ENCODE measurements at regions not wholly inside any gene's neighbourhood (a gene's known extent, or its start where the extent isn't known, plus 50 kb on each side); places are given as distances from the start of the nearest gene placed in this dataset.

DNA sequence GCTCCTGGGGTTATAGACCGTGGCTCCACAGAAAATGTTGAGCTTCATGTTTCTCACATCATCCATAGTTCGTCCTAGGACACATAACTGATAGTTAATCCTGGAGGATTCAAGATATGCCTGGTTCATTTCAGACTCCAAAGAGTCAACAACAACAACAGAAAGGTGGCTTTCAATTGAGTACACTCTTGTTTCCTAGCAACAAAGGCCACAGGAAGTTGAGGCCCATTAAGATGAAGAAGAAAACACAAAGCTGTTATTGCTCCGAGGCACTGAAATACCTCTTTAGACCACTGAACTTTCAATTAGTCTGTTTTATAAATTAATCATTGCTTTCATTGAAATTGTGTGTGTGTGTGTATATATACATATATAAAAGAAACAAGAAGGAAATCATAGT is 154.5 kb downstream of the YIPF5 start:
- H3K4me1 Mint-ChIP-seq (ENCODE audit: low read depth): no peaks in the 10 kb centered on the region
- H3K4me3 Mint-ChIP-seq: no peak overlapping the region
- intact Hi-C loops (cut with micrococcal nuclease): no loop called here
- H3K9me3 Mint-ChIP-seq: peaks cover 41% of the 10 kb centered on the region
- no peaks in the 10 kb centered on the region for H3K36me3 Mint-ChIP-seq (ENCODE audit: low read depth)
- no peaks in the 10 kb centered on the region for H3K27me3 Mint-ChIP-seq
- H3K27ac Mint-ChIP-seq: no peak overlapping the region

- H3K27me3 Mint-ChIP-seq: no peaks in the 10 kb centered on the region
- no peaks in the 10 kb centered on the region for H3K4me1 Mint-ChIP-seq (ENCODE audit: low read depth)
- intact Hi-C loops (cut with micrococcal nuclease): no loop called here
- H3K27ac Mint-ChIP-seq: no peak overlapping the region
- no peaks in the 10 kb centered on the region for H3K36me3 Mint-ChIP-seq (ENCODE audit: low read depth)
- H3K4me3 Mint-ChIP-seq: no peak overlapping the region
- H3K9me3 Mint-ChIP-seq: peaks cover 50% of the 10 kb centered on the region
These were observed 153.3 kb downstream of the YIPF5 start for GRCh38 chr5:144017119-144017518.

GRCh38 chr5:144017631-144018030 is 152.8 kb downstream of the YIPF5 start:
- Mint-ChIP-seq H3K27me3 (no peaks in the 10 kb centered on the region), H3K4me1 (ENCODE audit: low read depth) (no peaks in the 10 kb centered on the region), H3K9me3 (peaks cover 53% of the 10 kb centered on the region), H3K36me3 (ENCODE audit: low read depth) (no peaks in the 10 kb centered on the region), H3K27ac (no peak overlapping the region), H3K4me3 (no peak overlapping the region)
- intact Hi-C loops (cut with micrococcal nuclease): no loop called here

DNA sequence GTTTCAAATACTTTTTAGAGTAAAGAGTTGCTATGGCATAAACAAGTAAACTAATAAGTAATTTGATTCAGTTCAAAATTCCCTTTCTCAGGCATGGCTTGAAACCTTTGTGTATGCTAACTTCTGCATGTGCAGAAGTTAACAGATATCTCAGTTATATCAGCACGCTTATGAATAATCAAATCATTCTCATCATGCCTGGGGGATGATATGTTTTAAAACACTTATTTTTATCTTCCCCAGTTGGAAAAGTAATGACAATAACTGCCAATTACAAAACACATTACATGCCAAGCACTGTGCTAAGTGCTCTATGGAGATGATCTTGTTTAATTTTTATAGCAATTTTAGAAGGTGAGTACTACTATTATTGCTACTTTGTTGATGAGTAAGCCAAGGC is 146.4 kb downstream of the YIPF5 start:
- no peaks in the 10 kb centered on the region for H3K36me3 Mint-ChIP-seq (ENCODE audit: low read depth)
- intact Hi-C loops (cut with micrococcal nuclease): no loop called here

DNA sequence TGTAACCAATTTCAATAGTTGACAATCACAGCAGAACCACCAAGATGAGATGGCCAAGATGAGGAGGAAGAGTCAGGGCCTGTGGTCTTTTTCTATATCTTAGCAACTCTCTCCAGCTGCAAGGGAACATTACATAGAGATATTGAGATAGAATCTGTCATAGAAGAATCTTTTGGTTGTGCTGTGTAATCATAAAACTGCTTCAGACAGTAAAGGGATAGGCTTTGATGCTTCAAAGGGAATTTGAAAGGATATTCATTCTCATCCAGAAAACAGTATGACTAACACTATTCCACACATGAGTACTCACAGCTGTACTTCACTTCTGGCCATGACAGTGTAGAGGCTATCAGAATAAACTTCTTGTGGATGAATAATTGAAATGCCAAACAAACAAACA is 145.9 kb downstream of the YIPF5 start:
- intact Hi-C loops (cut with micrococcal nuclease): no loop called here
- Mint-ChIP-seq H3K4me3 (no peak overlapping the region), H3K27me3 (no peaks in the 10 kb centered on the region), H3K4me1 (ENCODE audit: low read depth) (no peaks in the 10 kb centered on the region), H3K9me3 (peaks cover 33% of the 10 kb centered on the region), H3K27ac (no peak overlapping the region), H3K36me3 (ENCODE audit: low read depth) (no peaks in the 10 kb centered on the region)

More for the DNA sequence above, 146.4 kb downstream of the YIPF5 start:
- Mint-ChIP-seq H3K27ac (no peak overlapping the region), H3K4me1 (ENCODE audit: low read depth) (no peaks in the 10 kb centered on the region), H3K9me3 (peaks cover 33% of the 10 kb centered on the region), H3K27me3 (no peaks in the 10 kb centered on the region), H3K4me3 (no peak overlapping the region)

DNA sequence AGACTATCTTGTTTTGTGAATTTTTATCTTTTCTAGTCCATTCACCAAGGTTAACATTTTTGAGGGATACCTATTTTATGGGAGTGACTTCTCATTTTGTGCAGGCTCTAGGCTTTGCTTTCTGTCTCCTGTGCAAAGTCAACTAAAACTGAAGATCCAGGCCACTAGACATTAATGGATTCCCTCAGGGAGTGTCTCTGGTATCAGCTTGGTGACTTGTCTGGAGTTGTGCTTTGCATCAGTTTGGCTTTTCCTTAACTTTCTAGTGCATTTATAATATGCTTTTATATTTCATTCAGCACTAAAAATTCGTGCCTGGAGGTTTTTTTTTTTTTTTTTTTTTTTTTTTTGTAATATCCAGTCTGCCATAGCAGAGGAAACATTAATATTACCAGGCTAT is 144.2 kb downstream of the YIPF5 start:
- H3K9me3 Mint-ChIP-seq: peaks cover 16% of the 10 kb centered on the region
- H3K27me3 Mint-ChIP-seq: no peaks in the 10 kb centered on the region

GRCh38 chr5:144028058-144028457 is 142.4 kb downstream of the YIPF5 start:
- H3K36me3 Mint-ChIP-seq (ENCODE audit: low read depth): no peaks in the 10 kb centered on the region
- no peak overlapping the region for H3K27ac Mint-ChIP-seq
- no peaks in the 10 kb centered on the region for H3K9me3 Mint-ChIP-seq
- H3K4me3 Mint-ChIP-seq: no peak overlapping the region
- no peaks in the 10 kb centered on the region for H3K27me3 Mint-ChIP-seq
- intact Hi-C loops (cut with micrococcal nuclease): no loop called here
- H3K4me1 Mint-ChIP-seq (ENCODE audit: low read depth): no peaks in the 10 kb centered on the region

More for the DNA sequence above, 144.2 kb downstream of the YIPF5 start:
- Mint-ChIP-seq H3K4me3 (no peak overlapping the region), H3K36me3 (ENCODE audit: low read depth) (no peaks in the 10 kb centered on the region), H3K4me1 (ENCODE audit: low read depth) (no peaks in the 10 kb centered on the region), H3K27ac (no peak overlapping the region)
- intact Hi-C loops (cut with micrococcal nuclease): no loop called here

DNA sequence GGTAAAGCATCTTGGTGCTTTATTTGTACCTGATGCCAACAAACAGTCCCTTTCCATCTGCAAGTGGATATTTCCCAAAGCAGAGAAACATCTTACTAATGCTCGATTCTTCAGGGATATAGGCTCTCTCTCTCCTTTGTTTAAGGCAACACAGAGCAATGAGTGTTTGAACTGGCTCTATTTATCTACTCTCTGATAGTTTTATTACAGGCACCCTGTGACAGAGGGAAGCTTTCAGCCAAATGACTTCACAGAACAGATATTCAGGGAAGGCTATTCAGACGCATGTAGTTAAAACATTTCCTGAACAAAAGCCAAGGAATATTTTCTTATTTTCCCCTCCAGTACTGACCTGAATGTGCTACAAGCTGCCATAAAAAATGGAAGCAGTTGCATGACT is 141.8 kb downstream of the YIPF5 start:
- H3K27ac Mint-ChIP-seq: no peak overlapping the region
- no peak overlapping the region for H3K4me3 Mint-ChIP-seq
- intact Hi-C loops (cut with micrococcal nuclease): no loop called here
- H3K9me3 Mint-ChIP-seq: no peaks in the 10 kb centered on the region
- no peaks in the 10 kb centered on the region for H3K36me3 Mint-ChIP-seq (ENCODE audit: low read depth)
- no peaks in the 10 kb centered on the region for H3K4me1 Mint-ChIP-seq (ENCODE audit: low read depth)
- no peaks in the 10 kb centered on the region for H3K27me3 Mint-ChIP-seq

- no peak overlapping the region for H3K4me3 Mint-ChIP-seq
- H3K27me3 Mint-ChIP-seq: no peaks in the 10 kb centered on the region
- H3K4me1 Mint-ChIP-seq (ENCODE audit: low read depth): no peaks in the 10 kb centered on the region
- intact Hi-C loops (cut with micrococcal nuclease): no loop called here
- H3K27ac Mint-ChIP-seq: no peak overlapping the region
- H3K9me3 Mint-ChIP-seq: peaks cover 7% of the 10 kb centered on the region
- no peaks in the 10 kb centered on the region for H3K36me3 Mint-ChIP-seq (ENCODE audit: low read depth)
These were observed 139.6 kb downstream of the YIPF5 start for GRCh38 chr5:144030904-144031303.

GRCh38 chr5:144032375-144032774 is 138.1 kb downstream of the YIPF5 start:
- no peaks in the 10 kb centered on the region for H3K27me3 Mint-ChIP-seq
- intact Hi-C loops (cut with micrococcal nuclease): no loop called here
- H3K4me1 Mint-ChIP-seq (ENCODE audit: low read depth): no peaks in the 10 kb centered on the region
- H3K36me3 Mint-ChIP-seq (ENCODE audit: low read depth): no peaks in the 10 kb centered on the region
- peaks cover 9% of the 10 kb centered on the region for H3K9me3 Mint-ChIP-seq
- no peak overlapping the region for H3K4me3 Mint-ChIP-seq
- no peak overlapping the region for H3K27ac Mint-ChIP-seq

GRCh38 chr5:144033486-144033885 is 137.0 kb downstream of the YIPF5 start:
- Mint-ChIP-seq H3K27me3 (no peaks in the 10 kb centered on the region), H3K27ac (no peak overlapping the region), H3K36me3 (ENCODE audit: low read depth) (no peaks in the 10 kb centered on the region), H3K4me1 (ENCODE audit: low read depth) (no peaks in the 10 kb centered on the region), H3K9me3 (peaks cover 9% of the 10 kb centered on the region), H3K4me3 (no peak overlapping the region)
- intact Hi-C loops (cut with micrococcal nuclease): no loop called here

- intact Hi-C loops (cut with micrococcal nuclease): no loop called here
- H3K27me3 Mint-ChIP-seq: no peaks in the 10 kb centered on the region
- no peak overlapping the region for H3K27ac Mint-ChIP-seq
- H3K36me3 Mint-ChIP-seq (ENCODE audit: low read depth): no peaks in the 10 kb centered on the region
- H3K4me1 Mint-ChIP-seq (ENCODE audit: low read depth): no peaks in the 10 kb centered on the region
- peaks cover 9% of the 10 kb centered on the region for H3K9me3 Mint-ChIP-seq
- no peak overlapping the region for H3K4me3 Mint-ChIP-seq
These were observed 135.3 kb downstream of the YIPF5 start for GRCh38 chr5:144035046-144035740.

DNA sequence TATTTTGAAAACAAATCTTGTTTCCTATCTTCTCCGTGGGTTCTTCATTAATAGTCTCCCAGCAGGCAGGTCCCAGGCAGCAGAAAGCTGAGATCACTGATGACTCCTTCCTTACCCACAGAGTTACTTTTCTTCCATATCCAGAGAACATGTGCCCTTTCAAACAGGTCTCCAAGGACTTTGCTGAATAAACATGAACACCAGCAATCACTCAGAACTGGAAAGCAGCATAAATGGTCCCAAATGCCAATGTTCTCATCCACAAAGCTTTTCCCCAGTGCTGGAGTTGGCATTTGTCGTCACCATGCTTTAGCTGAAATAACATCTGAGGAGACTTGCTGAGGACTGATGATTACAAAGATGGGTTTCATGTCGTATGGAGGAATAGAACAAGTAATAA is 134.0 kb downstream of the YIPF5 start:
- Mint-ChIP-seq H3K27me3 (no peaks in the 10 kb centered on the region), H3K4me1 (ENCODE audit: low read depth) (no peaks in the 10 kb centered on the region), H3K36me3 (ENCODE audit: low read depth) (no peaks in the 10 kb centered on the region), H3K4me3 (no peak overlapping the region), H3K27ac (no peak overlapping the region), H3K9me3 (peaks cover 9% of the 10 kb centered on the region)
- intact Hi-C loops (cut with micrococcal nuclease): no loop called here

DNA sequence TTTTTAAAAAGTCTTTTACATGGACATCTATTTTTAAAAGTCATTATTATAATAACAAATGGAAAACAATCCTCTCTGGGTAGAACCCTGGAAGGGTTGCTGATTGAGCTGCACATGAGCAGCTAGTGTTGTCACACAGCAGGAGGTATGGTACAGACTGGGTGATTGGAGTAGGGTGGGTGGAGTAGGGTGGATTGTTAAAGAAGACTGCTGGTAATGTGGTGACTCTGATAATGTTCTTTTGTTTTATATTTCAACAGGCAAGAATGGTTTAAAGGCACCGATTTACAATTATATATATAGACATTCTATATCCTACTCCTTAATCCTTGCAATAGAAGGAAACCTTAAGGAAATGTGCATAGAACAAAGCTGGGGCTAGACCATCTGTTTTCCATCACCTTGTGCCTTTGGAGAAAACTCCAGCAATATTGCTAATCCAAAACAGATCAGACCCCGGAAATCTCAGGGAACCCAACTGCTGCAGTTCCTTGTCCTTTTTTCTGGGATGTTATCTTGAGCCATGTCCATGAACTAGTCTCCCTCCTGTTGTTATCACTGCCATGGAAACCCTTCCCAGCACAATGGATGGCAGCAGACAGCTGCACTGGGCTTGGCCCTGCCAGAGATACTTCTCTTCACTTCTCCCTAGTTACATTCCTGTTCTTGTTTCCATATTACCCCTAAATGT is 129.7 kb downstream of the YIPF5 start:
- no peaks in the 10 kb centered on the region for H3K4me1 Mint-ChIP-seq (ENCODE audit: low read depth)
- H3K27ac Mint-ChIP-seq: no peak overlapping the region
- peaks cover 4% of the 10 kb centered on the region for H3K9me3 Mint-ChIP-seq
- intact Hi-C loops (cut with micrococcal nuclease): no loop called here
- H3K36me3 Mint-ChIP-seq (ENCODE audit: low read depth): no peaks in the 10 kb centered on the region
- no peaks in the 10 kb centered on the region for H3K27me3 Mint-ChIP-seq
- H3K4me3 Mint-ChIP-seq: no peak overlapping the region

GRCh38 chr5:144042156-144042555 is 128.3 kb downstream of the YIPF5 start:
- Mint-ChIP-seq H3K27me3 (no peaks in the 10 kb centered on the region), H3K4me1 (ENCODE audit: low read depth) (no peaks in the 10 kb centered on the region), H3K36me3 (ENCODE audit: low read depth) (no peaks in the 10 kb centered on the region), H3K9me3 (no peaks in the 10 kb centered on the region), H3K4me3 (no peak overlapping the region), H3K27ac (no peak overlapping the region)
- intact Hi-C loops (cut with micrococcal nuclease): no loop called here
